Epidermal melanocyte (primary cell): ENCODE measurements at regions not wholly inside any gene's neighbourhood (a gene's known extent, or its start where the extent isn't known, plus 50 kb on each side); places are given as distances from the start of the nearest gene placed in this dataset.

ENCODE experiments used
- DNase-seq: peaks from one replicate; pipeline ENCODE4 v3.0.0; 2011; ENCODE audit warnings: low spot score; ENCODE audit not compliant: insufficient read length

- DNase-seq, result no peak
Observed at GRCh38 chr4:125682730-125683129, 368.0 kb downstream of the FAT4 start.

DNA sequence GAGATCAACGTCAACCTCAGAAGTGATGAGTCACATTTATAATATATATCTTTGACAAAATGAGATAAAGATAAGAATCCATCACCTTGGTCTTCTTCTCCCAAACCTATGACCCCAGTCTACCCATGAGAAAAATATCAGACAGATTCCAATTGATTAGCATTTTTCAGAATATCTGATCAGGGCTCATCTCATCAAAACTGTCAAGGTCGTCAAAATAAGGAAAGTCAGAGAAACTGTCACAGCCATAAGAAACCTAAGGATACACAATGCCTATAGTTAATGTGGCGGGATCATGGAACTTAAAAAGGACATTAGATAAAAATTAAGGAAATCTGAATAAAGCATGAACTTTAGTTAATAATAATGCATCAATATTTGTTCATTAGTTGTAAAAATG is 374.1 kb downstream of the FAT4 start:
- no peak for DNase-seq

DNA sequence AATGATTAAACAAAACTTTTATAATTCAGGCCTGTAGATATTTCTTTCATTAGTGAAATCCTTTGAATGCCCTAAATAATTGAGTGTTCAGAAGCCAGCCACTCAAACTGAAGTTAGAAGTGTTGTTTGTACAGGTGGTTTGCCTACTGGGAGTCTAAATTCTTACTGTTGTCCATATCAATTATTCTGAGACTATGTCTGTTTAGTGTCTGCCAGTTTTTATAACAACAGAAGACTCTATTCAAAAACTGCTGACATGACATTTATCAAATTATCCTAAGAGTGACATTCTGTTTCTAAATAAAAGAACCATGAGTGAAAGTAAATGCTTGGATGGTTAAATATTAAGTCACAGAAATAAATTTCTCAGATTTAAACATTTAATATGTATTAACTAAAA is 375.1 kb downstream of the FAT4 start:
- DNase-seq, result no peak

- no peak for DNase-seq
Observed at GRCh38 chr4:125693228-125693627, 378.5 kb downstream of the FAT4 start.

GRCh38 chr4:125702406-125702805 is 387.7 kb downstream of the FAT4 start:
- DNase-seq, result no peak

DNA sequence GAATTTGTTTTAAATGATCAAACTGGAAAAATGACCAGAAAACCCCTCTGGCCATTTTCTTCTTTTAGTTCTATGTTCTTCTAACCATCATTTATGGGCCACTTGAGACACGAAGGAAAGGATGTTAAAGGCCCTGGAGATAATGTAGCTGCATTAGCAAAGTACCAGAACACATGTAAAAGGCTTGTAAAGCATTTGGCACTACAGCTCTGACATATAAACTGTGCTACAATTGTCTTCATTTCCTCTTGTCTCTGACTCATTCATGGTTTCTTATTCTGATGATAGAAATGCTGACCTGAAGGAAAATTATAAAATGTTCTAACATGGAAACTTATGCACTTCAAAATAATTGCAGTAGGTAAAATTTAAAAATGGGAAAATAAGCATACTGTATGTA is 388.7 kb downstream of the FAT4 start:
- no peak for DNase-seq

DNA sequence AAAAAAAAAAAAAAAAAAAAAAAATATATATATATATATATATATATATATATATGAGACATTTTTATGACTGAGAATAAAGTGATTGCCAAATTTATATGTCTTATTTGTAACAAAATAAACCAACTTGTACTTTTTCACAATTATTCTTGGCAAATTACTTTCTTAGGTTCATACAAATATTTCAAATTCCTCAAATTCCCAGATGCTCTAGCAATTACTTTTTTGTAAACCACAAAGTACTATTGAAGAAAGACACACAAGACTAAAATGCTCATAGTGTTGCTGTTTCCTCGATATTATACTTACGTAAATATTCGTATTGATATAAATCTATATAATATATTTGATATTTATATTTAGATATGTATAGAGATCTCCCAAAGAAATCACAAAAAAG is 390.0 kb downstream of the FAT4 start:
- no peak for DNase-seq

DNA sequence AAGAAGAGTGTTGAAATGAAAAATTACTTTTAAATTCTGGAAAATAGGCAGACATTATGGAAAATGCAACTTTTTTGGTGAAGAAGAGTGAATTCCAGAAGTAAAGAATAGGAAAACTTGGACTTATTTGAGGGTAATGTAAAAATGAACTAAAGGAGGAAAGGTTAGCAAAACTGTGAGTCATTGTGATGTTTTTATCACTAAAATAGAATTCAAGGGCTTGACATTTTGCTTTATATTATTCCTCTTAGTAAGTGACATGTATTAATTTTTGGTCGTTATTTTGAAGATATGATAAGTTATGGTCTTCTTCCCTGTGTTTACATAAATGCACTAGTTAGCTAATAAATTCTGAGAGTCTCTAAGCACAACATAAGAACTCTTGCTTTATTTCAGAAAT is 390.9 kb downstream of the FAT4 start:
- no peak for DNase-seq

DNA sequence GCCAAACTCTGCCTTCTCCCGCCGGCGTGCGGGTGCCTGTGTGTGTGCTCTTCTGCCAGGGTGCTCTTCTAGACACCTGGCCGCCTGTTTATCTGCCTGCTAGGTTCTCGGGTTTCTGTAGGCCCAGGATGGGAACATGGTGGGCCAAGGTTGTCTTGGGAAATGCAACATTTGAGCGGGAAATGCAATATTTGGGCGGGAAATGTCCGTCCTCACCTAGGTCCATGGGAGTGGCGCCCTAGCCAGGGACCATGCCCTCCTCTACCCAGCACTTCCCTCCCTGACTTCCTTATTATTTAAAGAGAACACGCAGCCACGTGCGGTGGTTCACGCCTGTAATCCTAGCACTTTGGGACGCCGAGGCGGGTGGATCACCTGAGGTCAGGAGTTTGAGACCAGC is 392.6 kb downstream of the FAT4 start:
- DNase-seq, result no peak

- DNase-seq, result no peak
Observed at GRCh38 chr4:125710766-125711165, 396.0 kb downstream of the FAT4 start.

GRCh38 chr4:125714049-125714448 is 399.3 kb downstream of the FAT4 start:
- DNase-seq, result no peak

- DNase-seq, result no peak
Observed at GRCh38 chr4:125714845-125715244, 400.1 kb downstream of the FAT4 start.

- DNase-seq, result no peak
Observed at GRCh38 chr4:125719987-125720386, 405.2 kb downstream of the FAT4 start.

GRCh38 chr4:125722009-125722408 is 407.3 kb downstream of the FAT4 start:
- no peak for DNase-seq

DNA sequence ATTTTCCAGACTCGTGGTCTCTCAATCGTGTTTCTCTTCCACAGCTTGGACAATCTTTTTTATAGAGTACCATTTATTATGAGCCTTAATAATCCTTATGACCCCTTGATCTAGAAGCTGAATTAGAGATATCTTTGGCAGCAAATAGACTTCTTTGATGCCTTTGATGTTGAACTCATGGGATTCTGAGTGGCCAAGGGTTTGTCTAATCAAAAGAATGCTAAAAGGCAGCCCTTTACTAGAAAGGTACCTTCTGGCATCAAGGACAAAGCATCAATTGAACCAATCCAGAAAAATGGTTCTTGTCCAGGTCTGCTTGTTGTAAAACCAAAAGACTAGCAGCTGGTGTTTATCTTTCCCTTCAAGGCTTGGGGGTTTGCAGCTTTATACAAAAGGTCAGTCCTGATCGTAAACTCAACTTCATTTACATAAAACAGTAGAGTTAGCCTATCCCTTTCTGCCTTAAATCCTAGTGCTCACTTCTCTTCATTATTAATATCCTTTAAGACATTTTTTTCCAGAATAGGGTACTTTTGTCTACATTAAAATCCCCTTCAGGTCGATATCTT is 411.3 kb downstream of the FAT4 start:
- no peak for DNase-seq

DNA sequence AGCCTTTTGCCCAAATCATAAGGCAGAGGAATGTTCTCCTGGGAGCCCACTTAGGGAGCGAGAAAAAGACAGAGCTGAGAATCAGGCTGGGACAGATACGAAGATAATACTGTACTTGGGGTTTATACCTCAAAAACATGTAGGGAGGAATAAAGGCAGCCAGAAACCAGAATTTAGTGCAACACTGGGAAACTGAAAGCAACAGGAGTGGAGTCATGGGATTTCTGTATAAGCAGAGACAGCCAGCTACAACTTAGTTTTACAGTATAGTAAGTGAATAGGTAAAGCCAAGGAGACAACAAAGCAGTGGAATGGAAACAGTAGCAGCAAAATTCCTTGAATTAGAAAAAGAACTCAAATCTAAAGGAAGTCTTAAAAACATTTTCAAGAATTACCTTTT is 413.2 kb downstream of the FAT4 start:
- no peak for DNase-seq

- no peak for DNase-seq
Observed at GRCh38 chr4:125728568-125728967, 413.8 kb downstream of the FAT4 start.

- no peak for DNase-seq
Observed at GRCh38 chr4:125729171-125729570, 414.4 kb downstream of the FAT4 start.

DNA sequence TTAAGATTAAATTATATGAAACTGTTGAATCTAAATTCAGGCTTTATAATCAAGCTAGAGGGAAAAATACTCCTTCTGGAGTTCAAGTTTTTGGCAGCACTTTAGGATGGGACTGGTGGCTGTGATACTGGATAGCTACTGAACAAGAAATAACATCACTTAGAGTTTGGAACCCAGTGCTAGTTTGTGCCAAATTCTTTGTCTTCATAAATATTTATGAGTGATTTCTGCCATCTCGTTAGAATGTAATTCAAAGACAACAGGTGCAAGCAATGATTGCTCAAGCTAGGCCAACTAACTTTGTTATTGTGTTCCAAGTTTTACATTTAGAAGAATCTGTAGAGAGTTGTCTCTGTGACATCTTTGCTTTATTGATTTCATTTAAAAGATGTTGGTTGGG is 417.9 kb downstream of the FAT4 start:
- no peak for DNase-seq

DNA sequence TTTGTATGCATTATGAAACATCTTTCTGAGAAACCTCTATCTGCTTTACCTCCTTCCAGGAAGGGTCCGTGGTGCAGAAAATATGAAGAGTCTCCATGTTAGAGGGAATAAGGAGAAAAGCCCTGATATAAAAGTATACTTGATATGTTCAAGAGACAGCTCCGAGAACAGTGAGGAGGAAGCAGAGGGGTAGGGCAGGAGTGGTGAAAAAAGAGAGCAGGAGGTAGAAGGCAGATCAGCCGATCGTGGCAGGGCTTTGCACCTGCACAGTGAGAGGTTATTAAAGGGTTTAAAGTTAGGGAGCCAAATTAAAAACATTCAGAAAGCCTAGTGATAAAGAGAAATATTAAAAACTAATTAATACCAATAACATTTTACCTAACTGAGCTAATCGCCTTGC is 419.7 kb downstream of the FAT4 start:
- DNase-seq, result no peak

DNA sequence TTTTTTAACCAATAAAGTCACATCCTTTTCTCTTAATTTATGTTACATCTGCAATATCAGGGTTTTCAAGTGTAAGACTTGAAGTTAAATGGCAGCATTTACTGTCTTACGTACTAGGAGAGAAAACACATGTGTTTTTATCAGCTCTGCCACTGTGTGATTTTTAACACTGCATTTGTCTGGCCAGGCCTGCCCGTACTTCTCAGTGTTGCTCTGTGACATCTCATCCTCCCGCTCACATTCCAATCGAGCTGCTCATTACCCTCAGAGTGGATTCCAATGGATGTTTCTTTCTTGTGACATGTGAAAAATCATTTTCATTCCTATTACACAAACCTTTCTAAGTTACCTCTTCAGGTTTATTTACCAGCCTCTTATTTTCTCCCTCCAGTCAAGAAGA is 420.3 kb downstream of the FAT4 start:
- DNase-seq, result no peak

- no peak for DNase-seq
Observed at GRCh38 chr4:125736057-125736456, 421.3 kb downstream of the FAT4 start.

GRCh38 chr4:125739760-125740159 is 425.0 kb downstream of the FAT4 start:
- no peak for DNase-seq

DNA sequence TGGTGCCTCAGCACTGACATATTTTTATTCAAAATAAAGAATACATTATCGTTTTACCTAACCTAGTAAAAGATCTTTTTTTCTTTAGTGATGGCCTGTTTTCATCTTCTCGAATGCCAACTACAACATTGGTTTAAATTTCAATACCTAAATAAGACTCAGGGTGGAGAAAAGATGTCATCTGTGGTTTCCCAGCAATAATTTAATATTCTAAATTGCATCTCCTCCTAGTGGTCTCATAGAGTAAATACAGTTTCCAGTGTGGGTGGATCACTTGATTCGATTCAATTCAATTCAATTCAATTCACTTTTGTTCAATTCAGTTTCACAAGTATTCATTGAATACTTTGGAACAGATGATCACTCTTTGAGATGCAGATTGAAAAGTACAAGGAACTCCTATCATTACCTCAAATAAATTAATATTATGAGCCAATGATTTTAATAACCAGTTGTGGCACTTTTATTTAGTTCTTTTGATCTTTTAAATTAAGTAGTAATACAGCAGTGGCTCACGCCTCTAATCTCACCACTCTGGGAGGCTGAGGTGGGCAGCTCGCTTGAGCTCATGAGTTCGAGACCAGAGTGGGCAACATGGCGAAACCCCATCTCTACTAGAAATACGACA is 427.2 kb downstream of the FAT4 start:
- peak; percentile 34 for DNase-seq
